Testis (tissue), 2 donors: ENCODE measurements at regions not wholly inside any gene's neighbourhood (a gene's known extent, or its start where the extent isn't known, plus 50 kb on each side); places are given as distances from the start of the nearest gene placed in this dataset.

Experiments
- POLR2A ChIP-seq: fragments of 450-650 bp; IDR thresholded peaks from one replicate; pipeline ENCODE4 v1.6.1; 2017; ENCODE audit warnings: antibody characterized with exemption, mild to moderate bottlenecking, moderate library complexity
- TF ChIP-seq, protein P1 (sequence below), 3 experiments: fragments of 450-650 bp in 2 of 3; fragments of 200-600 bp in 1 of 3; sonication (generic) in 1 of 3; IDR thresholded peaks; one replicate each; pipeline ENCODE4 v1.5.1; 2016 to 2019; ENCODE audit warnings: antibody characterized with exemption in 3 of 3, mild to moderate bottlenecking in 2 of 3, moderate library complexity in 1 of 3

DNA sequence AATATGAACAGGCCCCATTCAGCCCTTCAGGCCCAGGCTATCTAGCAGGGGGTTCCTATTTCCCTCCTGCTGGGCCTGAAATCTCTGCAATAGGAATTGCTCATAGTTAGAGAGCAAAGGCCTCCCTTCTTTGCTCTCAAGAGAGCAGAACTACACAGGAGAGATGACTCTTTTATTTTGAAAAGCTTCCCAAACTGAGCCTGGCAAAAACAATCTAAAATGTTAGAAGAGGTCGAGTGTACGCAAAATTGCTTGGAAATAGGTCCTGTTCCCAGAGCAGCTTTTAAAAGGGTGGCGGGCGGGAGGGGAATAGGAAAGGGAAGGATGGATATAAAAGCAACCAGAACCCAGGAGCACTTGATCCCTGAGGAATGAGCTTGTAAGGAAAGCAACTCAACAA lies 68.4 kb upstream of the APCDD1 start:
- TF ChIP-seq, protein P1, sequence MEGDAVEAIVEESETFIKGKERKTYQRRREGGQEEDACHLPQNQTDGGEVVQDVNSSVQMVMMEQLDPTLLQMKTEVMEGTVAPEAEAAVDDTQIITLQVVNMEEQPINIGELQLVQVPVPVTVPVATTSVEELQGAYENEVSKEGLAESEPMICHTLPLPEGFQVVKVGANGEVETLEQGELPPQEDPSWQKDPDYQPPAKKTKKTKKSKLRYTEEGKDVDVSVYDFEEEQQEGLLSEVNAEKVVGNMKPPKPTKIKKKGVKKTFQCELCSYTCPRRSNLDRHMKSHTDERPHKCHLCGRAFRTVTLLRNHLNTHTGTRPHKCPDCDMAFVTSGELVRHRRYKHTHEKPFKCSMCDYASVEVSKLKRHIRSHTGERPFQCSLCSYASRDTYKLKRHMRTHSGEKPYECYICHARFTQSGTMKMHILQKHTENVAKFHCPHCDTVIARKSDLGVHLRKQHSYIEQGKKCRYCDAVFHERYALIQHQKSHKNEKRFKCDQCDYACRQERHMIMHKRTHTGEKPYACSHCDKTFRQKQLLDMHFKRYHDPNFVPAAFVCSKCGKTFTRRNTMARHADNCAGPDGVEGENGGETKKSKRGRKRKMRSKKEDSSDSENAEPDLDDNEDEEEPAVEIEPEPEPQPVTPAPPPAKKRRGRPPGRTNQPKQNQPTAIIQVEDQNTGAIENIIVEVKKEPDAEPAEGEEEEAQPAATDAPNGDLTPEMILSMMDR (IDR thresholded peaks at IDR 0.05) = no peak
- TF ChIP-seq POLR2A = no peak
